Mucosa of descending colon (tissue), 3 donors: ENCODE measurements at regions not wholly inside any gene's neighbourhood (a gene's known extent, or its start where the extent isn't known, plus 50 kb on each side); places are given as distances from the start of the nearest gene placed in this dataset.
"Not testable (repeated sequence)": the region's sequence is repeated elsewhere in the genome, so short reads cannot be mapped to it uniquely, and the experiment has no call there.

Source experiments
- ATAC-seq: fragments of 200-7000 bp; cut with Tn5 transposase; one replicate; pipeline ENCODE4 v1.9.1; 2020; ENCODE audit warnings: mild to moderate bottlenecking, moderate library complexity
- DNase-seq, 3 donors: peaks; one replicate each; pipeline ENCODE4 v3.0.0-alpha.2; 2020
- H3K36me3 ChIP-seq: fragments of 200-600 bp; one replicate; pipeline ENCODE4 v1.8.0; 2021; ENCODE audit warnings: low read depth, mild to moderate bottlenecking
- H3K4me1 ChIP-seq: fragments of 200-600 bp; one replicate; pipeline ENCODE4 v1.8.0; 2021; ENCODE audit warnings: low read depth, mild to moderate bottlenecking
- H3K4me3 ChIP-seq: fragments of 200-600 bp; one replicate; pipeline ENCODE4 v1.8.0; 2021; ENCODE audit warnings: mild to moderate bottlenecking
- H3K9me3 ChIP-seq: fragments of 200-600 bp; one replicate; pipeline ENCODE4 v1.8.0; 2021; ENCODE audit warnings: mild to moderate bottlenecking
- CTCF ChIP-seq: fragments of 200-600 bp; IDR thresholded peaks from one replicate; pipeline ENCODE4 v1.8.0; 2022; ENCODE audit warnings: antibody characterized with exemption, mild to moderate bottlenecking
- intact Hi-C, 2 donors: fragments of 100-400 bp; cut with DNase I in 1 of 2; cut with micrococcal nuclease in 1 of 2; formaldehyde crosslinking; loops; one replicate each; pipeline versions ENCODE4 v1.11.0 to v1.11.1; 2022; cut with DNase I, micrococcal nuclease
- donor health status: DM: no; HTN: no; CAD: no; lungs with moderate emphysema.
- donor health status: DM: no; HTN: no; CAD: no.
- donor health status: DM: no; HTN: yes; CAD: no.

DNA sequence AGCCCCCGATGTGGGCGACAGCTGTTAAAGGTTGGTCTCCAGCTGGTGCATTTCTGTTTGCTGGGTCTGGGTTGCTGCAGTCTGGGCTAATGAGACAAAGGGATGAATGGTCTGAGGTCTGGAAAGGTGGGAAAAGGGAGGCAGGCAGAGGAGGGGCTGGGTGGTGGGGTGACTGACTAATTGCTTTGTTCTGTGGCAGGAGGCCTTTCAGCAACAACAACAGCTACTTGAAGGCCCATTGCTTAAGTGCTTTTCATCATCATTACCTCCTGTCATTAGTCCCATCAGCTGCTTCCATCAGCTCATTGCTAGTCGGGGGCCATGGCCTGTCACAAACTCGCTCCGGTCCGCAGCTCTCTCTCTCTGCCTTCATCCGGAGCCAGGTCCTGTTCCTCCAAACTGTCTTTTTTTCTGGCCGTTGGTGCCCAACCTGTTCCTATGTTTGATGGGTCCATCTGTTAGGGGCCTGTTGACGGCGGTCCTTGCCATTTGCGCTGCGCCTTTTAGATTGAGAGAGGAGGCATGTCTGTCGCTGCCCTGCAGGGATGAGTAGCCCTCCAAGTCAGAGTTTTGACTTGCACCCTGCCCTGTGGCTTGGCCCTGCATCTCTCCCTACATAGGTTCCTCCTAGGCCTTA is 105.6 kb upstream of the PLXNA2 start:
- no peaks in the 10 kb centered on the region for H3K9me3 ChIP-seq
- H3K36me3 ChIP-seq: no peaks in the 10 kb centered on the region
- no peak overlapping the region for H3K4me3 ChIP-seq
- intact Hi-C loops: no loop called here
- no peak for TF ChIP-seq CTCF
- ATAC-seq (no peak), DNase-seq (no peak)
- no peaks in the 10 kb centered on the region for H3K4me1 ChIP-seq

GRCh38 chr1:208350815-208351214 is 106.6 kb upstream of the PLXNA2 start:
- H3K36me3 ChIP-seq: no peaks in the 10 kb centered on the region
- no peaks in the 10 kb centered on the region for H3K9me3 ChIP-seq
- DNase-seq: no peak
- intact Hi-C loops: no loop called here
- H3K4me3 ChIP-seq: no peak overlapping the region
- no peak for ATAC-seq
- H3K4me1 ChIP-seq: no peaks in the 10 kb centered on the region
- TF ChIP-seq CTCF: no peak

DNA sequence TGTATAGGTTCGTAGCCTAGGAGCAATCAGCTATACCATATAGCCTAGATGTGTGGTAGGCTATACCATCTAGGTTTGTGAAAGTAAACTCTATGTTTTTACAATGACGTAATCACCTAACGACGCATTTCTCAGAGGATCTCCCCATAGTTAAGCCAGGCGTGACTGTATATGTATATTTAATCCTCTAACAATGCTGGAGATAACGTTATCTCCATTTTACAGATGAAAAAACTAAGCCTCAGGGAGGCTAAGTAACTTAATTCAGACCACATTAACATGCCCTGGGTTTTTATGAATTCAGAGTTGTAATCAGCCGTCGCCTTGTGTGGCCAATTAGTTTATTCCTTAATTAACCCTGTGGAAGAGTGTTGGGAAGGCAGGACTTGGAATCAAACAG is 107.7 kb upstream of the PLXNA2 start:
- Histone ChIP-seq H3K4me1 (no peaks in the 10 kb centered on the region), H3K9me3 (no peaks in the 10 kb centered on the region), H3K4me3 (no peak overlapping the region), H3K36me3 (no peaks in the 10 kb centered on the region)
- ATAC-seq (no peak), DNase-seq (no peak)
- intact Hi-C loops: no loop called here
- TF ChIP-seq CTCF: no peak

DNA sequence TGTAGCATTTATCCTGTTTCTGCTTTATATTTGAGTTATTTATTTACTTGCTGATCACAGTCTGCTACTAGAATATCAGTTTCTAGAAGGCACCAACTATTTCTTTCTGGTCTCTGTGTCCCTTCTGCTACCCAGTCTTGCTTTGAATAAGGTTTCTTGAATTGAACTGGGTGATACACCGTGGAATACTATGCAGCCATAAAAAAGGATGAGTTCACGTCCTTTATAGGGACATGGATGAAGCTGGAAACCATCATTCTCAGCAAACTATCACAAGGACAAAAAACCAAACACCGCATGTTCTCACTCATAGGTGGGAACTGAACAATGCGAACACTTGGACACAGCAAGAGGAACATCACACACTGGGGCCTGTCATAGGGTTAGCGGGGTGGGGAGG is 109.6 kb upstream of the PLXNA2 start:
- DNase-seq, H3K9me3 ChIP-seq, intact Hi-C loops, H3K4me3 ChIP-seq, ATAC-seq, H3K36me3 ChIP-seq, H3K4me1 ChIP-seq: not testable (repeated sequence)

GRCh38 chr1:208357644-208358507 is 113.7 kb upstream of the PLXNA2 start:
- H3K4me3 ChIP-seq: no peak overlapping the region
- no peak for TF ChIP-seq CTCF
- DNase-seq: peak in 1 of 3 donors; percentile 1
- H3K4me1 ChIP-seq: no peaks in the 10 kb centered on the region
- no peaks in the 10 kb centered on the region for H3K36me3 ChIP-seq
- no peak for ATAC-seq
- intact Hi-C loops: no loop called here
- no peaks in the 10 kb centered on the region for H3K9me3 ChIP-seq

DNA sequence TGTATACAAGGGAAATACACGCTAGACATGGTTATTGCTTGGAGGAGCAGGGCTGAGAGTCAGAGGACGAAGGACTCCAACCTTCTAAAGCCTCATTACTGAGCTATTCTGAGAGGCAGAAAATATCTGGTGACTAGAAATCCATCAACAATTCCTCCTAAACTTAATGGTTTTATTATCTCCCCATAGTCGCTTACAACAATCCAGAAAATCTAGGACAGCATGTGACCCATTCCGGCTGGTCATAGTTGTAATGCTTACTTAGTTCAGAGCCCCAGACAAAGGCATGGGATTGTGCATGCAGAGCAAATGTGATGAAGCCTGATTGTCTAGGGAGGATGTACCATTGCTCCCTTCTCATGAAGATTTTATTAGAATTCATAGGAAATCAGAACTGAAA is 114.5 kb upstream of the PLXNA2 start:
- no peak for TF ChIP-seq CTCF
- Histone ChIP-seq H3K4me3 (no peak overlapping the region), H3K4me1 (no peaks in the 10 kb centered on the region), H3K36me3 (no peaks in the 10 kb centered on the region), H3K9me3 (no peaks in the 10 kb centered on the region)
- DNase-seq (no peak), ATAC-seq (no peak)
- intact Hi-C loops: no loop called here
